Activated B cell treated with CpG ODN at 0.5 μM for 24 hours (primary cell): ENCODE measurements at regions not wholly inside any gene's neighbourhood (a gene's known extent, or its start where the extent isn't known, plus 50 kb on each side); places are given as distances from the start of the nearest gene placed in this dataset.

Experiments
- ATAC-seq: fragments of 200-7000 bp; cut with Tn5 transposase; one replicate; pipeline ENCODE4 v1.10.0; 2021; ENCODE audit warnings: low read depth, mild to moderate bottlenecking, moderate library complexity
- CTCF ChIA-PET: fragments of 350-600 bp; sonication (Branson Sonifier 250); formaldehyde crosslinking; loops from one replicate; lab custom pipeline; 2021; ENCODE audit warnings: antibody characterized with exemption; lab: Charles Lee
- POLR2A ChIA-PET: fragments of 350-600 bp; sonication (Branson Sonifier 250); formaldehyde crosslinking; loops from one replicate; lab custom pipeline; 2021; ENCODE audit warnings: antibody characterized with exemption; lab: Charles Lee
- DNase-seq: peaks from one replicate; pipeline ENCODE4 v3.0.0; 2022
- H3K27ac Mint-ChIP-seq: one replicate; pipeline ENCODE4 v1.8.0; 2020; ENCODE audit warnings: mixed read lengths
- H3K27me3 Mint-ChIP-seq: one replicate; pipeline ENCODE4 v1.8.0; 2021; ENCODE audit warnings: mixed read lengths
- H3K36me3 Mint-ChIP-seq: one replicate; pipeline ENCODE4 v1.8.0; 2021; ENCODE audit warnings: low read depth, mixed read lengths
- H3K4me1 Mint-ChIP-seq: one replicate; pipeline ENCODE4 v1.8.0; 2021; ENCODE audit warnings: mixed read lengths
- H3K4me3 Mint-ChIP-seq: one replicate; pipeline ENCODE4 v1.8.0; 2020; ENCODE audit warnings: mild to moderate bottlenecking, mixed read lengths
- H3K9me3 Mint-ChIP-seq: one replicate; pipeline ENCODE4 v1.8.0; 2020; ENCODE audit warnings: mixed read lengths
- CTCF ChIP-seq: fragments of 200-600 bp; IDR thresholded peaks from one replicate; pipeline ENCODE4 v1.8.0; 2022; ENCODE audit warnings: antibody characterized with exemption, mild to moderate bottlenecking
- intact Hi-C: fragments of 100-400 bp; cut with micrococcal nuclease; formaldehyde crosslinking; loops from one replicate; pipeline ENCODE4 v1.15.1; 2024

- no peaks in the 10 kb centered on the region for H3K27me3 Mint-ChIP-seq
Observed at GRCh38 chr11:95419915-95420314, 188.9 kb upstream of the SESN3 start.

GRCh38 chr11:95418916-95419315, 187.9 kb upstream of the SESN3 start:
- CTCF ChIA-PET = no interaction called here
- intact Hi-C loops = no loop called here
- no peaks in the 10 kb centered on the region for H3K36me3 Mint-ChIP-seq
- H3K9me3 Mint-ChIP-seq = no peaks in the 10 kb centered on the region
- H3K4me3 Mint-ChIP-seq = no peak overlapping the region
- no peak overlapping the region for H3K27ac Mint-ChIP-seq
- POLR2A ChIA-PET = no interaction called here
- H3K27me3 Mint-ChIP-seq = no peaks in the 10 kb centered on the region
- H3K4me1 Mint-ChIP-seq = no peaks in the 10 kb centered on the region
- DNase-seq (no peak), ATAC-seq (no peak)
- TF ChIP-seq CTCF = no peak

More at GRCh38 chr11:95419915-95420314, 188.9 kb upstream of the SESN3 start:
- H3K4me1 Mint-ChIP-seq = no peaks in the 10 kb centered on the region
- H3K27ac Mint-ChIP-seq = no peak overlapping the region
- no peak for TF ChIP-seq CTCF
- intact Hi-C loops = no loop called here
- CTCF ChIA-PET = interaction anchor here (0.6 kb wide), 1 partner anchor 246 kb away, joined by 3 read pairs; no protein-coding TSS in a partner anchor
- DNase-seq (no peak), ATAC-seq (no peak)
- H3K36me3 Mint-ChIP-seq = no peaks in the 10 kb centered on the region
- H3K9me3 Mint-ChIP-seq = no peaks in the 10 kb centered on the region
- POLR2A ChIA-PET = no interaction called here
- H3K4me3 Mint-ChIP-seq = no peak overlapping the region

GRCh38 chr11:95417832-95418231, 186.8 kb upstream of the SESN3 start:
- intact Hi-C loops = no loop called here
- Mint-ChIP-seq H3K27ac (no peak overlapping the region), H3K9me3 (no peaks in the 10 kb centered on the region), H3K27me3 (no peaks in the 10 kb centered on the region), H3K4me3 (no peak overlapping the region), H3K4me1 (no peaks in the 10 kb centered on the region), H3K36me3 (no peaks in the 10 kb centered on the region)
- CTCF ChIA-PET = no interaction called here
- no peak for TF ChIP-seq CTCF
- POLR2A ChIA-PET = interaction anchor here (0.7 kb wide), 1 partner anchor 35 kb away, joined by 3 read pairs; no protein-coding TSS in a partner anchor
- ATAC-seq (no peak), DNase-seq (no peak)

DNA sequence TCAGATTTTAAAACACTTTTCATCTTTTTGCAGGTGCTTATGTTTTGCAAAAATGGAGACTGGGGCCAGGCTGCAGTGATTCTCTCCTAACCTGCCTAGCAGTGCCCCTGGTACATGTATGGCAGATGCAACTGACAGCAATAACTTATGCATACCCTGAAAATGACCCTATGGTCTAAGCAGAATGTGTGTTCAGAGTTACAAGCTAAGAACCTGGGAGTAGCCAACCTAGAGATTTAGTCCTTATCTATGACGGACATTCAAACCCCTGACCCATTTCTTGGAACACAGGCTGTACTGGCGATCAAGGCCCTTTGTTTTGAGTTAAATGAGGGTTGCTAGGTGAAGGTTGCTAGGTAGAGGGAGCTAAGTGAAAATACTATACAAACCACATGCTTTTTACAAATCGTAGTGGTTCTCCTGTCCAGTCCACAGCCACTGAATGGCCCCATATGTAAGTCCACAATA, 184.9 kb upstream of the SESN3 start:
- intact Hi-C loops = no loop called here
- Mint-ChIP-seq H3K27me3 (no peaks in the 10 kb centered on the region), H3K27ac (no peak overlapping the region), H3K4me3 (no peak overlapping the region), H3K4me1 (peaks cover 3% of the 10 kb centered on the region), H3K36me3 (no peaks in the 10 kb centered on the region), H3K9me3 (no peaks in the 10 kb centered on the region)
- DNase-seq = no peak
- ChIA-PET POLR2A (no interaction called here), CTCF (no interaction called here)
- ATAC-seq = no peak
- no peak for TF ChIP-seq CTCF

- TF ChIP-seq CTCF = no peak
- DNase-seq (no peak), ATAC-seq (no peak)
- Mint-ChIP-seq H3K4me3 (no peak overlapping the region), H3K27me3 (no peaks in the 10 kb centered on the region), H3K27ac (no peak overlapping the region), H3K36me3 (no peaks in the 10 kb centered on the region), H3K9me3 (no peaks in the 10 kb centered on the region), H3K4me1 (peaks cover 4% of the 10 kb centered on the region)
- intact Hi-C loops = no loop called here
- ChIA-PET CTCF (no interaction called here), POLR2A (no interaction called here)
Observed at GRCh38 chr11:95414217-95414616, 183.2 kb upstream of the SESN3 start.
